HG02571 (cell line): ENCODE measurements at regions not wholly inside any gene's neighbourhood (a gene's known extent, or its start where the extent isn't known, plus 50 kb on each side); places are given as distances from the start of the nearest gene placed in this dataset.

Experiments used
- ATAC-seq: cut with Tn5 transposase; IDR thresholded peaks from one replicate; pipeline ENCODE4 v1.9.1; 2021; ENCODE audit warnings: mild to moderate bottlenecking, moderate library complexity; ENCODE audit not compliant: unreplicated experiment

DNA sequence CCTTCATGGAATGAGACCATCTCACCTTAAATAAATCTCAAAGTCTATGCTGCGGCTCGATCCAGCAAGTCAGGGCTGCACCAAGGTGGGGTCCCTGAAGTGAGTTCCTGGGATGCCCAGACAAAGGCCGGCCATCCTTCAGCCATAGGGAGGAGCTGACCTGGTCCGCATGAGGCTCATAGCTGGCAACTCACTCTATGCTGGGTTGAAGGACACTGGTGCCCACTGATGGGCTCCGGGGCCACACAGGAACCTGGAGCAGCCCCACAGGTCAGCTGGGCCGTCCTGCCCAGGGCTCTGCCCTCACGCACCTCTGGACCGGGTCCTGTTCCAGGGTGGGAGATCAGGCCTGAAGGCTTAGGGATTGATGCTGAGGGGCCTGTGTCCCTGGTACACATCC lies 1339.3 kb downstream of the TBC1D22A start:
- no peak for ATAC-seq

DNA sequence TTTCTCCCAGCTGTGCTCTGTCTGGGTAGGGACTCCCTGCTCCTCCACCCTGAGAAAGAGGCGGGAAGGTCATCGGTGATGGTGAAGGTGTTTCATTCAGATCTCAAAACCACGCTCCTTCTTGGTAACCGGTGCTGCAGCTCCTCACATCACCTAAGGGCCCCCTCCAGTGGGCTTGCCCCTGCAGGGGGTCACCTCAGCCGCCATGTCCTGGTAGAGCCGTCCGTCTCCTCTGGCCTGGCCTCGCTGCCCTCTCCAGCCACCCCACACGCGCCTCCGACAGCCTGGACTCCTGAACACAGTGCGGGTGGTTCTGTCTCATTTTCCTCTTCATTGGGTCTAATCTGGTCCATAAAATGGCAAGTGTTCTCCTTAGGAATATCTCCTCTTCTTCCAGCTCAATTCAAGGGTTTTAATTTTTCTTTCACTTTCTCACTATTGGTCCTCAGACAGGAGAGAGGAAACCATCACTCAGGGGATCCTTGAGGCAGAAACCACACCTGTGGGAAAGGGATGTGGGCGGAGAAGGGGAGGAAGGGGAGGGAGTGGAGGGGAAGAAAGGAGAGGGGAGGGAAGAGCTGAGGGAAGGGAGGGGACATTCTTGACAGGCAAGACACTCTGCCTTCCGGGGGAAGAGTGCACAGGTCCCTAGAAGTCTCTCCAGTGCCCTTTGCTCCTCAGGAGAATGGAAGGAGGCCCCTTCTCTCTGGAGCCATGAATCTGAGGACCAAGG lies 1338.4 kb downstream of the TBC1D22A start:
- no peak for ATAC-seq

DNA sequence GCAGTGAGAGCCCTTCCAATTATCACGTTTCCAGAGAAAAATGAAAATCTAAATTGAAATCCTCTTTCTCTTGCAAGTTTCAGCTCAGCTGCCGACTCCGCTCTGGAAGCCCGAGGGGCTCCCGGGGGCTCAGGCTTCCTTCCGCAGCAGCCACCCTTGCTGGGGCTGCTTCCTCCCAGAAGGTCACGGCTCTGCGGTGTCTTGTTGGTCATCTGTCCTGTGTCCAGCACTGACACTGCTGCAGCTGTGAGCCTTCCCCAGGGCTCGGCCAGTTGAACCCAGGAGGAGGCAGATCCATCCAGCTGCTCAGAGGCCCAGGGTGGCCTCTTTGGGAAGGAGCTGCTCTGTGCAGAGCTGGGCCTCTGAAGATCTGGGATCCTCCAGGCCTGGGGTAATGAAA lies 1337.2 kb downstream of the TBC1D22A start:
- ATAC-seq: no peak

DNA sequence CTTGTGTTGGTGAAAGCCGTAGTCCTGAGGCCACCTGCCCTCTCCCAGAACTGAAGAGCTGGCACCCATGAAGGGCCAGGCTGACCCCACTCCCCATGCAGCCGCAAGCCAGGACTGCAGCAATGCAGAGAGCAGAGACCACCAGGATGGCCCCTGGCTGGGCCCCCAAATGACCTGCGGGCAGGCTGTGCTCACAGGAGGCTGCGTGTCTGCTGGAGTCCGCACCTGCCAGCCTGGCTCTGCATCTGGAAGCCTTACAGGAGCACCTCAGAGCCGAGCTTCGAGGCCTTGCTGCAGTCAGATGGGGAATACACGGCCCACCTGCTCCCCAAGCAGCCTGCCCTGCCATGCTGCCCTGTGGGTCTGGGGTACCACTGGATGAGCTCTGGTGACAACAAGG lies 1336.8 kb downstream of the TBC1D22A start:
- no peak for ATAC-seq

DNA sequence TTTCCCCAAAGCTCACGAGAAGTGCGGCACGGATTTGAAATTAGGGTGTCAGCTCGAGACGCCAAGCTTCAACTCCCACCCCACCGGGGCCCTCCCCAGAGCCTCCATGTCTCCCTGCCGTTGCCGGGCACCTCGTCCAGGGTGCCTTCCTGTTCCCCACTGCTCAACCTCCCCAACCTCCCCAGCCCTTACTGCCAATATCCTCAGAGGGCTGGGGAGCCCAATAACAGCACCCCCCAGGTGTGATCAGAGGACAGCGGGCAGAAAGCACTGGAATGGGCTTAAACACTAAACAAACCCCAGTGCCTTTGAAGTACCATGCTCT lies 1336.4 kb downstream of the TBC1D22A start:
- ATAC-seq: no peak

DNA sequence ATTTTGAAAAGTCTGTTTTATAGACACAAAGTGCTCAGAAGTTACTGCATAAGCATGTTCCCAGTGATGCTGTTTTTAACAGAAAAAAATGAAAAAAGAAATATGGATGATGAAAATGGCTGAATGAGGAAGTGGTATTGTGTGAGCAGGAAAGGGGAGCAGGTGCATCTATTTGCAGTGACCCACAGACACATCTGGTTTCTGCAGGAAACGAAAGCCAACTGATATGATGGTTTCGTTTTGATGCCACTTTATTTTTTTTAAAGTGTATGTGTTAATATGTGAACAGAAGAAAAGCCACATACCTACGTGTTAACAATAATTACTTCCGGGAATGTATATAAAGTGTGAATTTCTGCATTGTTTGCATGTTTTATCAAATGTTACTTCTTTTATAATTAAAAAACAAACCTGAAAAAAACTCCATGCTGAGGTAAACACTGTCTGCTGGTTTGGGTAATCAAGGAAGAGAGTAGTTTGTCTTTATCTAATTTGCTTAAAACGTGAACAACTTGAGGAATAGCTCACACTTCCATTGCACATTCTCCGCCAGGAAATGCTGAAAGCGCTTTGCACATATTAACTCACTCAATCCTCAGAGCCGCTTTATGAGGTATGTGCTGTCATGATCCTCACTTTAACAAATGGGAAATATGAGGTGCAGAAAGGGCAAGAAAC lies 1335.9 kb downstream of the TBC1D22A start:
- ATAC-seq: peak; percentile 71

DNA sequence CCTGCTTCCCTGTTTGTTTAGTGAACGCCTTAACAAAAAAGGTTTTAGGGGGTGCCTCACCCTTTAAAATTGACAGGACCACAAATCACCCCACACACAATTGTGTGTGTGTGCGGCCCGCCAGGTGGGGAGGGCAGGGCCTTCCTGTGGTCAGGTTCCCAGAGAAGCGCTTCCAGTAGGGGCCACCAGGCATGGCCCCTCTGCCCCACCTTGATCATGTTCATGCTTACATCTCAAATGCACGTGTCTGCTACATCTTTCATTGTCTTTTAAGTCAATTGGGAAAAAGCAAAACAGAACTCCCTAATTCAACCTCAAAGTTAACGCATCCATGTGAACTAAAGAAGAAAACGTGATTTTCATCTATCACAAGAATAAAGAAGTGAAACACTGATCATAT lies 1335.3 kb downstream of the TBC1D22A start:
- ATAC-seq: no peak

DNA sequence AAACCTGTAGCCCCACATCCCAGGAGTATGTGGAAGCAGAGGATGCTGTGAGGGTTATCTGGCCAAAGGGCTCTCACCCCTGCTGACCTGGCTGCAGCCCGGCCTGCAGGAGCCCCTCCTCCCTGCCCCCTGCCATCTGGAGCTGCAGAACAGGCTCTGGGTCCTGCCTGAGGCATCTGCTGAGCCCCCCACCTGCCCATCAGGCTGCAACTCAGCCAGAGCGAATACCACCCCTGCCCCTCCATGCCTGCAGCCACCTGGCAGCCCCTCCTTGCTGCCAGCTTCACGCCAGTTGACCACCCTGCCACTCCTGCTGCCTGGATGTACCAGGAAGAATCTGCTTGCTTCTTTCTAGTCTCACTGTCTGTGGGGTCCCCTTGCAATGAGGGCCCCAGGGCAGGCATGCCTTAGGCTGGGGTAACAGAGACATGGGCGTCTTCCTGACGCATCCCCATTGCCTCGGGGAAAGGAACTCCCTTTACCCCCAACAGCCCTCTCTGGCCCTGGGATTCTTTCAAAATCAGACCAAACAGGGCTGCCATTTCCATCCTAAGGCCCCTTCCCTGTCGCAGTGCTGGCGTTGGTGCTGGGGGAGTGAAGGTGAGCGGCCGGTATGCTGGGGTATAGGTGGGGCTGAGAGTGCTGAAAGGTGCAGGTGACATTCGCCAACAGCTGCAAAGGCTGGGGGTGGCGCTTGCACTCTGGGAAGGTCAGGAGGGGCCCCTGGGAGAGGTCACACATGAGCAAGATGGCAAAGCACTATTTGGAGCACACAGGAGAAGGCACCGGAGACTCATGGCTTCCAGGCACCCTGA lies 1334.6 kb downstream of the TBC1D22A start:
- no peak for ATAC-seq

DNA sequence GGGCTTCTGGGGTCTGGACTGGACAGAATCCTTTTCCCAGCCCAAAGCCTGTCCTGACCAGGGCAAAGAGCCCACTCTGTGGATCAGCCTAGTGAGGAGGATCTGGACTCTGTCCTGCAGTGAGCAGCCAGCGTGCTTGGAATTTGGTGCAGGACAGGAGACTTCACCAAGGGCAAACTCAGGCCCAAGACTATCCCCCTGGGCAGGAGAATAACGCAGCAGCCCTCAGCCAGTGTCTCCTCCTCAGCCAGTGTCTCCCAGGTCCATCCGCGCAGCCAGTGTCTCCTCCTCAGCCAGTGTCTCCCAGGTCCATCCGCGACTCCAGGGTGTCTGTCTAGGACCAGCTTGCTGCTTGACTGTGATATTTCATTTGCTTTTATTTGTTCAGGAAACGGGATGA lies 1334.0 kb downstream of the TBC1D22A start:
- no peak for ATAC-seq

DNA sequence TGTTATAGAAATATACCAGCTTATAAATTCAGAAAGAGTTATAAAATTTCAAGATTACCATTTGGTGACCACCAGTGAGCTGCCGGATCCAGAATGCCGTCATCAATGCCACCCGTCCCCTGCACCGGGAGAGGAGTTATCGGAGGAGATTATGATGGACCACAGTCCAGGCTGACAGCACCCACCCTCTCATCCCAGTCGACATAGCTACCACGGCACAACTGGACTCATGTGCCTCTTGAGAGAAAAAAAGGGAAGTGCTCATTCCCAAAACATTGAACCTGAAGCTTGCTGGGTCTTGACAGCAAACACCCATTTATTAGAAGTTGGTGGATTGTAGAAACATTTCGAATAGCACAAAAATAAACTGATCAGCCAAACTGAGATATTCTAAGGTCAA lies 1331.5 kb downstream of the TBC1D22A start:
- no peak for ATAC-seq

DNA sequence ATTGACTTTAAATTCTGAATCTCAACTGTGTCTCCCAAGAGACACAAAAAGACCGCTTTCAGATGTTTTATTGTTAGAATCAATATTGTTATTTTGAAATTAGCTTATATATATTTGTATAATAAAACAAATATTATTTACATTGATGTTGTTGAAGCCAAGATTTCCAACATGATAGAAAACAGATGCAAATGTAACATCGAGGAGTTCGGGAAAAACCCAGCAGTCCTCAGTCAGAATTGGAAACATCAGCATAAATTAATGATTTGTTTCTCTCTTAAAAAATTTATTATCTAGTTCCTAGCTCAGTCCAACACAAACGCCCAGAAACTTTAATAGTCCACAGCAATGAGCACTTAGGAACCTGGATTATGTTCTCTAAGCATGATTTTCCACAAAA lies 1330.4 kb downstream of the TBC1D22A start:
- ATAC-seq: no peak

DNA sequence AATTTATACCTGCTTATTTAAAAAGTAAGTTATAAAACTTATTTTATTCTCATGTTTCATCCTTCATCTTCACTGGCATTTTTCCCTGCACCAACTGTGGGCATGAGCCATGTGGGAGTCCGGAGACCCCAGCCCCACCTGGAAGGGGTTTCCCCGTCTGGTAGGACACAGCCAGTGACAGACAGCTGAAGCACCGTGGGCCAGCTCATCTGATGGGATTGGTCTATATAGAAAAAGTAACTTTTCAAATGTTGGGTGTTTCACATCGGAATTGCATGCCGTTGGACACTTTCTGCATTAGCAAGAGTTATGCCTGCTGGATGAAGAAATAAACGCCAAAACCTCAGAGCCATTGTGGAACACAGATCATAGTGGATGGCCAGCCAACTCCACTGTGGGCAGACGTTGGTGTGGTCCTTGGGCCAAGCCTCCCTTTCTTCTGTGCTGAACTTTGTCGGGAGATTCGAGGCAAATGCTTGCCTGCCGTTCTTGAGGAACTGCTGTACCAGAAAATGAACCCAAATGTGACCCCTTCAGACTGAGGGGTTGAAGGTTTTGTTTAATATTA lies 1329.3 kb downstream of the TBC1D22A start:
- no peak for ATAC-seq

DNA sequence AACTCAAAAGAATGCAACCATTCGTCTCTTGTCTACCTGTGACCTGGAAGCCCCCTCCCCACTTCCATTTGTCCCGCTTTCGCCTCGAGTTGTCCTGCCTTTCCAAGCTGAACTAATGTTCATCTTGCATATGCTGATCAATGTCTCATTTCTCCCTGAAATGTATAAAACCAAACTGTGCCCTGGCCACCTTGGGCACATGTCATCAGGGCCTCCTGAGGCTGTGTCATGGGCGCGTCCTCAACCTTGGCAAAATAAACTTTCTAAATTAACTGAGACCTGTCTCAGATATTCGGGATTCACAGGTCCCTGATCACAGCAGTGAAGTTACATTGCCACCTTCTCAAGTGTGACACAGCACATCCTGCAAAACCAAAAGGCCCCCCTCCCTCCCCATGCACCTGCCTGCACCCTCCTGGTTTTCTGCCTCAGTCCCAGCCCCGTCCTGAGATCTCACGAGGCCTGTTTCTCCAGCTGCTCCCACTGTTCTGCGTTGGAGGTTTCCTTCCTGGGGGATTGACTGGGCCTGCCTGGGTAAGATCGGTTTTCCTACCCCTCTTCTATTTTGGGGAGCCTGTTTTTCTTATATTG lies 1328.7 kb downstream of the TBC1D22A start:
- no peak for ATAC-seq

DNA sequence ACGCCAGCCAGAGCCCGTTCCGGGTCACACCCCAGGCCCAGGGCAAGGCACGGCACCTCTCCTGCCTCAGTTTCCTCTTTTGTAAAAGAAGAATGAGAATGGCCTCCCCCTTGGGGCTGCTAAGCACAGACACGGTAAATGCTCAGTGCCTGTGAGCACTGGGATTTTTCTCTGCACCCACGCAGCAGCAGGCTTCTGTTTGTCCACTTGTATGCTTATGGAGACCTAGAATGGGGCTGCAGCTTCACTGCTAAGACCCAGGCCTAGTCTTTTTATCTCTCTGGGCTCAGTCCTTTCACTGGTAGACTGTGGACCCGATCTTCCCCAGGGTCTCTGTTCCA lies 1327.9 kb downstream of the TBC1D22A start:
- no peak for ATAC-seq

DNA sequence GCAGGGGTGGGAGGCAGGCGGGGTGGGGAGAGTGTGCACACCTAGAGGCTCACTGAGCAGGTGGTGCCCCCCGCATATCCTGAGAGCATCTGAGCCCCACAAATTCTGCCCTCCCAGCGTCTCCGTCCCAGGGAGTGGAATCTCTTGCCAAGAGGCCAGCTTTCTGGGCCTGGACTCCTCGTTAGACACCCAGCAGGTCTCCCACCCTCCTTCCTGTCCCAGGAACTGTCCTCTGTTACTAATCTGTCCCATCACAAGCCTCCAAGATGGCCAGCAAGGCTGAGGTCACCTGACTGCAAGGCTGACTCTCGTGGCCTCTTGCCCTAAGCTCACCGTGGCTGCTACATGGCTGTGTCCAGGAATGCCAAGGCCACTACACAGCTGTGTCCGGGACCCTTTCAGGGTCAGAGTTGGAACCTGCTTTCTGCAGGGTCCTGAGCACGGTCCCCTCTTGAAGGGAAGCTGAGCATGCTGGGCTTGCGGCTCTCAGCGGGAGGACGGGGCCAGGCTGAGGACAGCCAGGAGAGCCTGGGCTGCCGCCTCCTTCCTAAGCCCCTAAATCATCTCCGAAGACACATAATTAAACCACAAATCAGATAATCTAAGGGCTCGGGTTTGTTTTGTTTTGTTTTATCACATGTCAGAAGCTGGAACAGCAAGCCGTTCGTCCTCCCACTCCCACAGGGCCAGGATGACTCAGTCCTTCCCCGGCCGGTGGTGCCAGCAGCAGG lies 1327.3 kb downstream of the TBC1D22A start:
- no peak for ATAC-seq

DNA sequence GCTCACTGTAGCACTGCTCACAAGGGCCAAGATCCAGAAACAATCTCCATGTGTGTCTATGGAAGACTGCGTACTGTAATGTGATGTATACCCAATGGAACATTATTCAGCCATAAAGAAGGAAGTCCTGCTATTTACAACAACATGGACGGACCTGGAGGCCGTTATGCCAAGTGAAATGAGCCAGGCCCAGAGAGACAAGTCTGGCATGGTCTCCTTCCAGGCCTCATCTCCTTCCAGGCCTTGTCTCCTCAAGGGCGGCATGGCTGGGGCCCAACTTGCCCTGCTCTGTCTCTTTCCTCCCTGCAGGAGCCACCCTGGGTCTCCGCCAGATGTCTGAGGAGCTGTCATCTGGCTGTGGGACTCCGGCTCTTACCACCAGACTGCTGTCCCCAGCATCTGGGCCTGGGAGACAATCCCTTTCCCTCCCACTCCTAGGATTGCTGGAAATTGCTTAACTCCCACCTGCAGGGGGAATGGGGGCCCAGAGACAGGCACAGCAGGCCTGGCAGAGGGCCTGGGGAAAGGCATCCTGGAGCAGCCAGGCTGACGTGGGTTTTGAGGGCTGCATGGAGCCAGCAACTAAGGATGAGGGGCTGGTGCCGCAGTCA lies 1326.6 kb downstream of the TBC1D22A start:
- no peak for ATAC-seq

DNA sequence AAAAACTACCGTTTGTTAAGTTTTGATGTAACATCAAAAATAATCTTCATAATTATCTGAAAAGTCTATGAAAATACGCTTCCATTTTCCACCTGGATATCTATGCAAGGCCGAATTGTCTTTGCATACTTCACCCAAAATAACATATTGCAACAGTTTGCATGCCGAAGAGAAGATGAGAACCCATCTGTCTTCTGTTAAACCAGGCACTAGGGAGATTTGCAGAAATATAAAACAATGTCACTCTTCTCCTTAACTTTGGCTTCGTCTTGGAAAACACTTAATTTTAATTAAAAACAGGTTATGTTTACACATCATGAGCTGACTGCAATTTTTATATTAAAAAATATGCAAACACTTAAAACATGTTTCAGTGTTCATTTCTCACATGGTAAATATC lies 1325.8 kb downstream of the TBC1D22A start:
- ATAC-seq: no peak

DNA sequence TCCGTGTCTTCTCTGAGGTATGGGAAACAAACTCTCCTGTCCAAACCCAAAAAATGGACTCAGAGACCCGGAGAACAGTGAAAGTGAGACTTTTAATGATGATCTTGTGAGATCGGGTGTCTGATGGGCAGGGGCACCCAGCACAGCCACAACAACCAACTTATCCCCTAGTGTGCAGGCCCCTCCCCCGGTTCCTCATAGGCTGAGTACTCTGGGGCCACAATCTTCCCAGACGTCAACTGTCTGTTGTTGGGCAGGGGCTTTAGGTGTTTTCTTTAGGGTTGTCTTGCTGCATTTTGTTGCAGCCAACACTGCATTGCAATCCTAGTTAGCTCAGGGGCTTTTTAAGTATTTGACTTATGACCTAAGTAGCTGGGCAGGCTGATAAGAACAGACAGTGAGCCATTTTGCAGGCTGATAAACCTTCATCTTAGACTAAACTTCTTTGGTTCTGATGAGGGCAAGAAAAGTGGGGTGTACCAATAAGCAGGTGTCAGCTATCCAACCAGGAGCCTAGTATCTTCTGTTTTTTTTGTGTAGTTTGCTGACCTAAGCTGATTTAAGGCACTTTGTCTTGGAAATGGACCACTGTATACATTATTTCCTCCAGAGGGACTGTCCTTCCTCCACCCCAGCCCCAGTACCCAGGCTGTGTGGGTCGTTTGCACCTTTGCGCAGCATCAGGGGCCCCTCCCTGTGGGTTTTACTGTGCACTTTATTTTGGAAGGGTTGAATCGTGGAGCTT lies 1323.6 kb downstream of the TBC1D22A start:
- no peak for ATAC-seq

DNA sequence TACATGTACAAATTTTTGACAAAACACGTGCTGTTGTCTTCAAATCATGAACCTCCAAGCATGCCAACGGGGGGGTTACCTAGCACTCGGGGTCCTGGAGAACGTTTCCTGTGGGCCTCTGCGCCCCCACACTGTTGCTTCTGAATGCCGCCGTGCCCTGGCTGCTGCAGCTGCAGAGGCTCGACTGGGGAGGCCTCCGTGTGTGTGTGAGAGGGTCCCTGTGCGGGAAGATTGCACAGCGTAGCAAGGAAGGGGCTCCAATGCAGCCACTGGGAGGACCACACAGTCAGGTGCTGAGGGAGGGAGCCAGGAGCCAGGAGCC lies 1322.2 kb downstream of the TBC1D22A start:
- ATAC-seq: no peak
